Activated T-cell treated with anti-CD3 and anti-CD28 coated beads, Interleukin-2, amount 50 U/mL, for 1 hour (primary cell): ENCODE measurements at regions not wholly inside any gene's neighbourhood (a gene's known extent, or its start where the extent isn't known, plus 50 kb on each side); places are given as distances from the start of the nearest gene placed in this dataset.
"Not testable (repeated sequence)": the region's sequence is repeated elsewhere in the genome, so short reads cannot be mapped to it uniquely, and the experiment has no call there.

Source experiments
- DNase-seq: peaks from one replicate; pipeline ENCODE4 v3.0.0-alpha.2; 2020

GRCh38 chr3:25844891-25845290, 55.0 kb downstream of the OXSM start:
- no peak for DNase-seq

- no peak for DNase-seq
Observed at GRCh38 chr3:25846282-25846681, 56.4 kb downstream of the OXSM start.

DNA sequence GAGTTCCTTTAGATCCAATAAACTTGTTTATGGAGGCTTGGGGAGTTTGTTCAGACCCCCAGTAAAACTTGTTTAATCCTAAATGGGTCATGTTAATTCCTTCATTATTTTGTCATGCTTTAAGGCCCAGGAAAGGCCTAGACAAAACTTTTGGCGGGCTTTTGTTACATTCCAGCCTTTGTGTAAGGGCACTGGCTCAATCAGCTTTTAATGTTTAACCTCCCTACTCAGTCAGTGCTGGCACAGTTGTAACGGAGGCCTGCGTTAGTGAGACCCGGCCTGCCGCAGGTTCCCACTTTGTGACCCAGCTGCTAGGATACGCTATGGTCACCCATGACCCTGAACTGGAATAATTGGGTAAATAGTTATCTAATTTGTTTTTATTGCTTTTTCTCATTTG, 59.2 kb downstream of the OXSM start:
- no peak for DNase-seq

- no peak for DNase-seq
Observed at GRCh38 chr3:25849641-25850385, 59.9 kb downstream of the OXSM start.

DNA sequence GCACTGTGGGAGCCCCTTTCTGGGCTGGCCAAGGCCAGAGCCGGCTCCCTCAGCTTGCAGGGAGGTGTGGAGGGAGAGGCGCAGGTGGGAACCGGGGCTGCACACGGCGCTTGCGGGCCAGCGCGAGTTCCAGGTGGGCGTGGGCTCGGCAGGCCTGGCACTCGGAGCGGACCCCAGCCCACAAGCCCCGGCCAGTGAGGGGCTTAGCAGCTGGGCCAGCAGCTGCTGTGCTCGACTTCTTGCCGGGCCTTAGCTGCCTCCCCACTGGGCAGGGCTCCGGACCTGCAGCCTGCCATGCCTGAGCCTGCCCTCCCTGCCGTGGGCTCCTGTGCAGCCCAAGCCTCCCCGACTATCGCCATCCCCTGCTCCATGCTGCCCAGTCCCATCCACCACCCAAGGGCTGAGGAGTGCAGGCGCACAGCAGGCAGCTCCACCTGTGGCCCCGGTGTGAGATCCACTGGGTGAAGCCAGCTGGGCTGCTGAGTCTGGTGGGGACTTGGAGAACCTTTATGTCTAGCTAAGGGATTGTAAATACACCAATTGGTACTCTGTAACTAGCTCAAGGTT, 61.9 kb downstream of the OXSM start:
- DNase-seq = not testable (repeated sequence)

GRCh38 chr3:25854214-25854613, 64.3 kb downstream of the OXSM start:
- DNase-seq = no peak

- no peak for DNase-seq
Observed at GRCh38 chr3:25854635-25855034, 64.7 kb downstream of the OXSM start.

DNA sequence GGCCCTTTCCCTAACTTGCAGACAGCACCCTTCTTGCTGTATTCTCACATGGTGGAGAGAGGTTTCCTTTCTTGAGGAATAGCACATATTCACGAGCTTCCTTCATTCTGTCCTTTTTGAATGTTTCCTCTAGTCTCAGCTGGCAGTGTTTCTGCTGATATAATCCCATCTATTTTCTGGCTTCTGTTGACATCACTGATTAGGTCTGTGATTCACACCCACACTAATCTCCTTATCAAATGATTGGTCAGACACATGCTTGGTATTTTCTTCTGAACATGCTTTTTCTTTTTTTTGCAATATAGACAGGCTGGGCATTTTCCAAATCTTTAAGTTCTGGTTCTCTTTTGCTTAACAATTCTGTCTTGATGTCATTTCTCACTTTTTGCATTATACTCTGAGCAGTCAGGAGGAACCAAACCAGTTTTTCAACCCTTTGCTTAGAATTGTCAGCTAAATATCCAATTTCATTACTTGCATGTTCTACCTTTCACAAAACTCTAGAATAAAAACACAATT, 65.4 kb downstream of the OXSM start:
- no peak for DNase-seq

GRCh38 chr3:25856902-25857518, 67.1 kb downstream of the OXSM start:
- no peak for DNase-seq

GRCh38 chr3:25861566-25861965, 71.7 kb downstream of the OXSM start:
- no peak for DNase-seq

DNA sequence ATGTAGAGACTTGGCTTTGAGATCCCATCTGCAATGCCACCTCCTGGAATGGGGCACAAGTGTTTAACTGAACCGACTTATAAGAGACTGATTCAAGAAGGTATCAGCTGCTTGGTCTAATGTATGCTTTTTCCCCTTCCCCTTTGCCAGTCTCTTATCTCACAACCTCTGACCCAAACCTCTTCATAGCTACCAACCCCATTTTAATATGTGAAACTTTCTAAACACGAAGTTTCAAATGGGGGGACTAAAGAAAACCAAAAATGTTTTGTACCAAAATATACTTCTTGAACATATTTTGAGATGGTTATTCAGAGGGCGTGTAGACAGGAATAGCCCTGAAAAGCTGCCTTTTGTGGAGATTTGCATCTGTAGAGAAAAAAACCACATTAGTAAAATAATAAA, 73.1 kb downstream of the OXSM start:
- DNase-seq = no peak

- DNase-seq = no peak
Observed at GRCh38 chr3:25863416-25863959, 73.6 kb downstream of the OXSM start.

DNA sequence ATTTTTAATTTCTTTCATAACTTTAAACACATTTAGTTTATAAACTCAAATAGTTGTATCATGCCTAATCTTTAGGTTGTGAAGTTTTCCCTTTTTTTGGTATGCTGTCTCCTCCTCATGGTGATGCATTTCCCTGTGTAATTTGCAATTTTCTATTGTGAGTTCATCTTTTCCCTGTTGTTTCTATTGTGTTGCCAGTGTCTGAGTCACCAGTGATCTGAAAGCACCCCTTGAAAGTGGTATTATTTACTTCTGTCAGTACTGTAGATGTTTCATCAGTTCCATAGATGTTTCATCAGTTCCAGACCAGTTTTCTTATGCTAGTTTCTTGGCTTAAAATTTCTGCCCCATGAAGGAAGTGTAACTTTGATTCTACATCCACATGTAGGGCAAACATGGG, 80.6 kb downstream of the OXSM start:
- DNase-seq = no peak

GRCh38 chr3:25872200-25872877, 82.4 kb downstream of the OXSM start:
- DNase-seq = no peak

DNA sequence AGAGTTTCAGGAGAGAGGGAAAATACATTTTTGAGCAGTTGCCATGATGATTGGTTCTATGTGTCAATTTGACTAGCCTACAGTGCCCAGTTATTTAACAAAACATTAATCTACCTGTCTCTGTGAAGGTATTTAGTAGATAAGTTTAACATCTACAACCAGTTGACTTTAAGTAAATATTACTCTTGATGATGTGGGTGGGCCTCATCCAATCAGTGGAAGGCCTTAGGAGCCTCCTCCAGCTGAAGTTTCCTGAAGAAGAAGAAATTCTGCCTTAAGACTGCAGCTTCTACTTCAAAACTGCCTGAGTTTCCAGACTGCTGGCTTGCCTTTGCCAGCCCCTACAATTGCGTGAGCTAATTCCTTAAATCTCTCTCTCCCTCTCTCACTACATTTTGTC, 93.6 kb downstream of the OXSM start:
- DNase-seq = no peak

DNA sequence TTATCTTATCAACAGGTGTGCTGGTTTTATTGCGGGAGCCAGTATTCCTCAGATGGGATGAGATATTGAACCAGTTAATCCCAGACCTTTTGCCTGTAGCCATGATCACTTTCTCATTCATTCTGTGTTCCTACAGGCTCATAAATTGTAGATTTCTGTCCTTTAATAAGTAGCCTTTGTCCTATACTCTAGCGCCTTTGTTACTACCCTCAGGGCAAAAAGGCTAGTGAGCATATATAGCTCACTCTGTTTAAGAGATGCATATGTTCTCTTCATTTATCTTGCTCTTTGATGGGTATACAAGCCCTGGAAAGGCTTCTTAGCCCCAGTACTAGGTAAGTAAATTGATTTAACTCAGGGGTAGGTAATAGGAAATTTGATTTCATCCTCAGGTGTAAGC, 95.1 kb downstream of the OXSM start:
- no peak for DNase-seq

- no peak for DNase-seq
Observed at GRCh38 chr3:25885544-25885943, 95.7 kb downstream of the OXSM start.

DNA sequence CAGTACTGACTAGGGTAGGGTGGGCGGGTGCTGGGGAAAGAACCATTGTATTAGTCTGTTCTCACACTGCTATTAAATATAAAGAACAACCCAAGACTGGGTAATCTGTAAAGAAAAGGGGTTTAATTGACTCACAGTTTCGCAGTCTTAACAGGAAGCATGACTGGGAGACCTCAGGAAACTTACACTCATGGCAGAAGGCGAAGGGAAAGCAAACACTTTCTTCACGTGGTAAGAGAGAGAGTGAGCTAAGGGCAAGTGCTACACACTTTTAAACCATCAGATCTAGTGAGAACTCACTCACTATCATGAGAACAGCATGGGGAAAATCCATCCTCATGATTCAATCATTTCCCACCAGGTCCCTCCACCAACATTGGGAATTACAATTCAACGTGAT, 98.0 kb downstream of the OXSM start:
- no peak for DNase-seq

DNA sequence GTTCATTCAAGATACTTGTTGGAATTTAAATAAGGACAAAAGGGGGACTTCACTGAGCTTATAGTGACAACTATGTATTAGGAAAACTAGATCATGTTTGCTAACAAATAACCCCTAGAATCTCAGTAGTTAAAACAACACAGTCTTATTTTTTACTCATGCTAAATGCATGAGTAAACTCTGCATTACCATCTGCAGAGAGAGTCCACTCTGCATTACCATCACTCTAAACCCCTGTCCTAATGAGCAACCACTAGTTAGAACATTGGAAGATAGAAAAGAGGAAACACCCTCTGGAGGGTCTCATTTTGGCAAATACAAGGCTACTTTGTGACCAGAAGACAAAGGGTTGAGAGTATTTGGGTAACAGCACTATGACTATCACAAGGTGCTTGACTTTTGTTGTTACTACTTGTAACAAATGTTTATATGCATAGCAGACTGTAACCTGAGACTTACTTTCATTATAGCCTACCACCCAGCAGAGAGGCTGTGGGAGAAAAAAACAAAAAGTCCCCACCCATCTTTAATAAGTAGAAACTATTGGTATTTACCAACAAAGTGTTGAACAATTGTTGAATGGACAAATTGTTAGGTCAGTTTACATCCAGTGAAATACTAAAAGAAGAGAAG, 99.1 kb downstream of the OXSM start:
- no peak for DNase-seq

DNA sequence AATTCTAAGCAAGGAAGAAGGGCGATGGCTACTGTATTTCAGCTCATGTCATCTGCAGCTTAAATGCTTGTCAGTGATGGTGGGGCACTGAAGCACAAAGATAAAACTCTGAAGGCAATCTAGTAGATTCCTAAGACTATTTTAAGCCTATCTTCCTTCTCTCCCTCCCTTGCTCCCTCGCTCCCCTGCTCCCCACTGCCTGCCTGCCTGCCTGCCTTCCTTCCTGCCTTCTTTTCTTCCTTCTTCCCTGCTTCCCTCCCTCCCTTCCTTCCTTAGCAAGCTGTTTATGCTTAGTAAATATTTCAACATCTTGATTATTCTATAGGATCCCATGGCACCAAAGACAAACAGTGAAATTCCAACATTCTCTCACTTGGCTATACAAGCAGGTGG, 99.6 kb downstream of the OXSM start:
- DNase-seq = no peak

DNA sequence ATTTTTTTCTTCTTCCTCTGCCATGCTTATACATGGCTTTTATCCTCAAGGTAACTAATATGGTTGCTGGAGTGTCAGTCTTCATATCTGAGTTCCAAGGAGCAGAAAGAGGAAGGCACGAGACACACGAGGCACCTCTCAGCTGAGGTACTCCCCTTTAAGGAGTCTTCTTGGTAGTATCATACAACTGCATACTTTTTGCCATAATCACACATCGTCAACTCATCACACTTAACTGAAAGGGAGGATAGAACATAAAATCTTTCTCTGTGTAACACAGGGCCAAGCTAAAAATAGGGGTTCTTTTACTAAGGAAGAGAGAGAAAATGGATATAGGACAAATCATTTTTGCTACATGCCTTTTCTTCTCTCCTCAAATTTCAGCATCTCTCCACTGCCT, 104.2 kb downstream of the OXSM start:
- no peak for DNase-seq

GRCh38 chr3:25895031-25895430, 105.1 kb downstream of the OXSM start:
- no peak for DNase-seq

- DNase-seq = no peak
Observed at GRCh38 chr3:25895443-25895842, 105.6 kb downstream of the OXSM start.
